Fibroblast of skin of abdomen (primary cell): ENCODE measurements at regions not wholly inside any gene's neighbourhood (a gene's known extent, or its start where the extent isn't known, plus 50 kb on each side); places are given as distances from the start of the nearest gene placed in this dataset.
"Not testable (repeated sequence)": the region's sequence is repeated elsewhere in the genome, so short reads cannot be mapped to it uniquely, and the experiment has no call there.

Experiments used
- DNase-seq: peaks from one replicate; pipeline ENCODE4 v3.0.0-alpha.2; 2013

DNA sequence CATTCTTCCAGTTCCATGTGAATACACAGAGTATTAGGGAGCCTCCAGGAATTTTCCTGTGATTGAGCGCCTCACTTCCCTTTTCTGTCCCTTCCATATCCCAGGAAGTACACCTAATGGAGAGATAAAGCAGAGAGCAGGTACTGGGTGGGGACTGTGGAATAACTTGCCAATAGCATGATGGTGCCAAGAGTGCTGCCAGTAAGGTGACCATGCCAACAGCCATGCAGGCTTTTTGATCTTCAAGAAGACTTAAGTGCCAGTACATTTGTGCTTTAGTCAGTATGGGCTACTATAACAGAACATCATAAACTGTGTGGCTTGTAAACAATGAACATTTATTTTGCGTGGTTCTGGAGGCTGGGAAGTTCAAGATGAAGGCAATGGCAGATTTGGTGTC is 160.2 kb upstream of the RIMS1 start:
- no peak for DNase-seq

DNA sequence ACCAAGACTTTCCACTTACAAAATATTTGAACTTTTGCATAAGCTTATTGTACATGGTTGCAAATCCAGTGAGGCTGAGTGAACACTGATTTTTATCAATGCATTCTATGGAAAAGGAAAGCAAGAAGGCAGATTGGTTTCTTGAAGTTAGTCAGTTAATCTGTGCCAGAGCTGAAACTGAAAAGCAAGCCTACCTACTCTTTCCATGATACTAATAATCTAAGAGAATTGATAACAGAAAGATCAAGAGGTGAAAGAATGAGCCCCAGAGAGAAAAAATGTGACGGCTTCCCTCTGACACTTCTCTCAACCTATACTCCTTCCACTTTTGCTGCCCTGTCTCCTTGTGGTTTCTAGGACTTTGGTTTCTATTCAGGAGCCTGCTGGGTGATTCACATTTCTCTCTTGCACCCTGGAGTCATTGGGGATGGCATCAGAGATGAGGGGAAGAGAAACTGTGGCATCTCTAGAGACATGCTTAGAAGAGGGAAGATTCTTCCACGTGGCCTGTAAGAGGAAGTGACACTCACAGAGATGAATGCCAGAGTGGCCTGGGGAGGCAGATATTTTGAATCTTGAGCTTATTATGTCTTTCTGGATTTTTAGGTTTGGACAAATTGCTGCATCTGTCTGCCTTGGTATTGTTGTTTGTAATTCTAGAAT is 158.6 kb upstream of the RIMS1 start:
- DNase-seq = no peak

DNA sequence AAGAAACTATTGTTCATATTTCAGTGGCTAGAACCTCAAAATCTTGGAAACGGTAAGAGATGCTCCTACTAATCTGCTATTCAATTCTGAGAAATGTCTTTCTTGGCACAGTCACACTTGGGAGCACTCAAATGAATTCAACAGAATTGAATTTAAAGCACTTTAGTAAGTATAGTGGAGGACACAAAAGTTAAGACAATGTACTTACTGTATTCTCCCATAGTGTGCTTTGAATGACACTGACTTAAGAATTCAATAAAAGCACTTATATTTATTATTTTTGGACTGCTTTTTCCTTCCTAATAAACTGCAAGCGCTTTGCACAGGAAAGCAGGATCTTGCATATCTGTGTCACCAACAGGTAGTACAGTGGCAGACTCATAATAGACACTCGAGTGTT is 156.1 kb upstream of the RIMS1 start:
- DNase-seq = no peak

DNA sequence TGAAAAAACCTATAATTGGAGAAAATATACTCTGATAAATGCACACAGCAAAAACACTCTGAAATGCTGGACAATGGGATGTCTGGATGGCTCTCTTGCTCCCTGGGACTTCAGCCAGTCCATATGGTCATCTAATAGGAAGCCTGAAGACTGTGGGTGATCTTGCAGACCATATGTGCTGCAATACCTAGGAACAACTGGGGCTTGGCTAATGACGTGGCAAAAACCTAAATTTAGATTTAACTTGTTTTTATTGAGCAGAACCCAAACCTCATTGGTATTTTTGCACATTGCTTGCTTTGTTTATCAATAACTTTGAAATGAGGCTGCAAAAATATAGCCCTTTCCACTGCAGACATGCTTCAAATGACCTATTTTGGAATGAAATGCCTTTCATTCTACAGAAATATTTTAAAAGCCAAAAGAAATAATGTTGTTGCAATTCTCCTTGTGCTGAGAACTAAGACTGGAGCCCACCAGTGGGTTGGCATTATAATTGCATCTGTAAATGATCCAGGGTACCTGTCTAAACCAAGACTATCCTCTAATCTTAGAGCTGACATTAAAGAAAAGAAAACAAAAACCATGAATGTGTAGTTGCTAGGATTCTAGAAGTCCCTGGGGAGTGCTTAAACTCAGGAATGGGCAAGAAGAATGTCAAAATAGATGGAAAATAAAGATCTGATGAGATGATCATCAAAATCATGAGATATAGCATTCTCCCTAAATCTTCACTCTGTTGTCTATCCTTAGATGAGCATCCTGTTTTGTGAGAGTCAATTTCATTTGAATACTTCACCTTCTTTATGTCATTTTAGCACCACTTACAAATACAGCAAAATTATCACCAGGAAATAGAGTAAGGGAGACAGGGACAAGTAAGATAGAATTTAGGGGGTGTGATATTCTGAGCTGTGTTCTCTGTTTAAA is 152.1 kb upstream of the RIMS1 start:
- DNase-seq = no peak

DNA sequence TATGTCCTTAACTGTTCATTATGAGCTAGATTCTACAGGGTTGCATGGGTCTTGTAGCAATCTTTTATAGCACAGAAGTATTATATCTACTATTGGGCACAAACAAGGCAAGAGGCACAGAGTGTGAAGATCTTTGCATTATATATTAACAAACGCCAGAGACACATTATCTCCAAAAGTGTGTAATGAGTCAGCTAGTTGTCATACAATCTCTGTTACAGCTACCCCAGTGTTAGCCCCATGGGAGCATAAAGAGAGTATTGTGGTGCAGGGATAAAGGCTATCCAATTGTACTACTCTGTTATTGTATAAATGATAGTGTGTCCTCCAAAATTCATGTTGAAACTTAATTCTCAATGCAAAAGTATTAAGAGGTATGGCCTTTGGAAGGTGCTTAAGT is 148.4 kb upstream of the RIMS1 start:
- no peak for DNase-seq

DNA sequence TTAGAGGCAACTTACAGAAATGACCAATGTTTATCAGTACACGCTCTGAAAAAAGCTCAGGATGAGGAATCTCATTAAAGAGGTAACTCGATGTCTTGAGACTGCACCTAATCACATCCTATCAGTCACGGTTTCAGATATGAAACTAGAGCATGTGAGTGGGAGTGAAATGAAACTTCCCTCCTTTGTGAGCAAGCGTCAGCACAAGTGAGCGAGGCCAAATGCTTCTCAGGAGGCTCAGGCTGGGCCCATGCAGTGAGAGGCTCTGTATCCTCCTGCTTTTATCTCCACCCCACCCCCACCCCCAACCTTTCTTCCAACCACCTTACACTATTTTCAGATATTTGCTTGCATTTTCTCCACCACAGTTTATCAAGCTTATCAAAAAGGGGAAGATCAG is 140.8 kb upstream of the RIMS1 start:
- no peak for DNase-seq

DNA sequence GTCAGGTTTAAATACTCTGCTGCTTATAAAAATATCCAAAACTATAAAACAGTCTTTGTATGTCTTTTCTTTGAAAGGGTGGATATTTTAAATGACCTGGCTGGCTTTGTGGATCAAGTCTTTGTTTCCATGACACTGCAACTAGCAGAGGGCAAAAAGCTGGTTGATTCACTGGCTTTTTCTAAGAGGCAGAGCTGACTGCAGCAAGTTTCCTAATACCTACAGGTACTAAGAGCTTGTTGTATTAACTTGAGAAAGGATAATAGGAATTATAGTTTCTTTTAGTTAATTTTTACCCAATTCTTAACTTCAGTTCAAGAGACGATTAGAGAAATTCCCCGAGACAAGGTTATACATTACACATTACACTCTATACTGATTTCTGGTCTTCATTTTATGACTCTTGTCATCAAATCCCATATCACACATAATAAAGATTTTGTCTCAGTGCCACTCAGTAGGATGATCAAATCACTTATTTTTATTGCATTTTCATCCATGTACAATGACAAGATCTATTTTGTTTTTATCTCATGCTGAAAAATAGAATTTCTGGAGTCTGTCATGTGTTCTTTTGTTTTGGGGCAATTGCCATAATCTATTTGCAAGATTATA is 120.1 kb upstream of the RIMS1 start:
- no peak for DNase-seq

DNA sequence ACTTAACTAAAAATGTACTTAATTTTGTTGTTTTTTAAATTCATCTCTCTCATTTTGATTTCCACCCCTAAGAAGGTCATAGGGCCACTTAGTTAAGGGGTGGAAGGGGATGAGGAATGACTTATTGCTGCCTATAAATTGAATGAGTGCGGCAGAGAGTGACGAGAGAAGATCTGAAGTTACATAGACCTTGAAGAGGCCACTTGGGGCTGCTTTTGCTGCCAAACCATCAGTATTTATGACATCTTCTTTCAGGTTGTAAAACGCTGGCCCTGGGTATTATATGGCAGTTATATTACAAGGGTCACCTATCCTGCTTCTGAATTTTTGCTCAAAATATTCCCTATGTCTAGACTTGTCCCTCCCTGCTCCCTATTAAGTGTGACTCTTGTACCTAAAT is 119.6 kb upstream of the RIMS1 start:
- no peak for DNase-seq

DNA sequence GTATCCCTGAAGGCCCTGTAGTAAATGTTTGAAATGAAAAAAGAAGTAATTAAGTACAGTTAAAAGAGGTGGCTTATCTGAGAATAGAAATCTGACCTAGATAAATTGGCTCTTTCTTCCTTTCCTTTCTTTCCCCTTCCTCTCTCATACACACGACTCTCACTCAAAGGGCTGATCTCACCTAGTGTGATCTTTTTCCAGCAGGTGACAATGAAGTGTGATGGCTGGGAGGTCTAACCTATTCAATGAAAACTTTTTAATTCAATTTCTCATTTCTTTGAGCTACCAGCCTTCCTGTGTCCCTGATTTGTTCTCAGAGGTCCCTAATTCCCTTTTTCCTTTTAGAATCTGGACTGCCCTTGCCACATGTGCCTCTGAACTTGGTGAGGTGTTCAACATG is 118.0 kb upstream of the RIMS1 start:
- no peak for DNase-seq

DNA sequence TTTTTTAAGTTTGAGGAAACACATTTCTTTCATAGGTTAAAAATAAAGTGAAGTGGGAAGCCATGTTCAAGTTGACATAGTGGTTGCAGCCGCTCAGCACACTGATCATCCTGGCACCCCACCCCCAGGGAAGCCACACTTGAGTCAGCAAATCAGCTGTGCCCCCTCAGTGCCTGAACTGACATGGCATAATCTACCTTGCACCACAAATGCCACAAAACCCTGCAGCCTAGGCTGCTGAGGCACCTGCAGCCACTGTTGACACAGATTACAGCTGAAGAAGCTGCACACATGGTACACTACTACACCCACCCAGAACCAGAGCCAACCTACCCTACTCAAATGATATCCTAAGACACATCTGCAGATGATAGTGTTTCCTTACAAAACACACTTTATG is 77.5 kb upstream of the RIMS1 start:
- no peak for DNase-seq

DNA sequence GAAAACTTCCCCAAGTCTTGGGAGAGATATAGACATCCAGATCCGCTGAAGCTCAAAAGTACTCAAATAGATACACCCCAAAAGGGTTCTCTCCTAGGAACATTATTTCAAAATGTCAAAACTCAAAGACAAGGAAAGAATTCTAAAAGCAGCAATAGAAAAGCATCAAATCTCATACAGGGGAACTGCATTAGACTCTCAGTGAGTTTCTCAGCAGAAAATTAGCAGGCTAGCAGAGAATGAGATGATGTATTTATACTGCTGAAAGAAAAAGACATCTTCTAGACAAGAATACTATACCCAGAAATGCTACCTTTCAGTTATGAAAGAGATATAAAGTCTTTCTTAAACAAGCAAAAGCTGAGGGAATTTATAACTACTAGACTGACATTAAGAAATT is 75.5 kb upstream of the RIMS1 start:
- DNase-seq = no peak

DNA sequence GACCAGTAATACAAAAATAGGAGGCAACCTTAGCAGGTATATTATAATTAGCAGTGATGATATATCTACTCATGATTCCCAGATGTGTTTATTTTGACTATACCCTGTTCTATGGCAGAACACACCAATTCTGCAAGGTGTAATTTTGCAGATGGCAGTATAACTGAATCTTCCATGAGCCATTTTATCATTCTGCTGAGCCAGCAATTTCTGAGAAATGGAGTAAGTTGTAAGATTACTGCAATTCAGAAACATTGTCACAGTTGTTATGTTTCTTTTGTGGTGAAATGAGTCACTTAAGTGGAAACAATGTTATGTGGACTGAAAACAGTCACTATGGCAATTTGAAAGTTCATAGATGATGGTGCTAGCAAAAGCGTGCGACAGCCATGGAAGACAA is 63.7 kb upstream of the RIMS1 start:
- DNase-seq = no peak

DNA sequence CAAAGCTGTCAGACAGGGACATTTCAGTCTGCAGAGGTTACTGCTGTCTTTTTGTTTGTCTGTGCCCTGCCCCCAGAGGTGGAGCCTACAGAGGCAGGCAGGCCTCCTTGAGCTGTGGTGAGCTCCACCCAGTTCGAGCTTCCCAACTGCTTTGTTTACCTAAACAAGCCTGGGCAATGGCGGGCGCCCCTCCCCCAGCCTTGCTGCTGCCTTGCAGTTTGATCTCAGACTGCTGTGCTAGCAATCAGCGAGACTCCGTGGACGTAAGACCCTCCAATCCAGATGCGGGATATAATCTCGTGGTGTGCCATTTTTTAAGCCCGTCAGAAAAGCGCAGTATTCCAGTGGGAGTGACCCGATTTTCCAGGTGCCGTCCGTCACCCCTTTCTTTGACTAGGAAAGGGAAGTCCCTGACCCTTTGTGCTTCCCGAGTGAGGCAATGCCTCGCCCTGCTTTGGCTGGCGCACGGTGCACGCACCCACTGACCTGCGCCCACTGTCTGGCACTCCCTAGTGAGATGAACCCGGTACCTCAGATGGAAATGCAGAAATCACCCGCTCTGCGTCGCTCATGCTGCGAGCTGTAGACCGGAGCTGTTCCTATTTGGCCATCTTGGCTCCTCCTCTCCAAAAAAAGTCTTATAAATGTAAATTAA is 54.1 kb upstream of the RIMS1 start:
- DNase-seq = not testable (repeated sequence)
